ENCODE measurements at regions not wholly inside any gene's neighbourhood (a gene's known extent, or its start where the extent isn't known, plus 50 kb on each side); places are given as distances from the start of the nearest gene placed in this dataset.

GRCh38 chr3:115359536-115359935 lies 212.4 kb upstream of the ZBTB20 start:
- TF ChIP-seq CTCF (IDR thresholded peaks at IDR 0.05; ENCODE audit: low read depth, low read length) (no peak), POLR2A (IDR thresholded peaks at IDR 0.05; ENCODE audit: extremely low read depth, insufficient read length) (no peak), MAX (IDR thresholded peaks at IDR 0.05; ENCODE audit: low read depth, low read length) (no peak)
